HG03378 (cell line): ENCODE measurements at regions not wholly inside any gene's neighbourhood (a gene's known extent, or its start where the extent isn't known, plus 50 kb on each side); places are given as distances from the start of the nearest gene placed in this dataset.

Source experiments
- ATAC-seq: cut with Tn5 transposase; IDR thresholded peaks from one replicate; pipeline ENCODE4 v1.9.1; 2021; ENCODE audit warnings: mild to moderate bottlenecking, moderate library complexity; ENCODE audit not compliant: unreplicated experiment

- ATAC-seq: no peak
These were observed 282.5 kb upstream of the SMARCA2 start for GRCh38 chr9:1732670-1733069.

- ATAC-seq: no peak
These were observed 276.5 kb upstream of the SMARCA2 start for GRCh38 chr9:1738511-1739100.

- no peak for ATAC-seq
These were observed 271.8 kb upstream of the SMARCA2 start for GRCh38 chr9:1743121-1743960.

GRCh38 chr9:1745980-1746379, 269.2 kb upstream of the SMARCA2 start:
- no peak for ATAC-seq

- ATAC-seq: no peak
These were observed 267.7 kb upstream of the SMARCA2 start for GRCh38 chr9:1747417-1747967.

- ATAC-seq: no peak
These were observed 266.7 kb upstream of the SMARCA2 start for GRCh38 chr9:1748407-1748806.

- no peak for ATAC-seq
These were observed 258.0 kb upstream of the SMARCA2 start for GRCh38 chr9:1757186-1757585.

GRCh38 chr9:1759009-1759408, 256.1 kb upstream of the SMARCA2 start:
- no peak for ATAC-seq

GRCh38 chr9:1759771-1760300, 255.3 kb upstream of the SMARCA2 start:
- ATAC-seq: no peak

- ATAC-seq: no peak
These were observed 253.3 kb upstream of the SMARCA2 start for GRCh38 chr9:1761807-1762206.

- ATAC-seq: no peak
These were observed 249.1 kb upstream of the SMARCA2 start for GRCh38 chr9:1766042-1766441.

- ATAC-seq: no peak
These were observed 246.6 kb upstream of the SMARCA2 start for GRCh38 chr9:1768561-1768960.

GRCh38 chr9:1771094-1771789, 243.9 kb upstream of the SMARCA2 start:
- ATAC-seq: no peak

- ATAC-seq: no peak
These were observed 239.9 kb upstream of the SMARCA2 start for GRCh38 chr9:1775230-1775629.

- ATAC-seq: no peak
These were observed 238.5 kb upstream of the SMARCA2 start for GRCh38 chr9:1776668-1777067.

GRCh38 chr9:1791191-1791590, 224.0 kb upstream of the SMARCA2 start:
- no peak for ATAC-seq

GRCh38 chr9:1794547-1795270, 220.4 kb upstream of the SMARCA2 start:
- no peak for ATAC-seq

- no peak for ATAC-seq
These were observed 210.8 kb upstream of the SMARCA2 start for GRCh38 chr9:1804128-1804865.

- ATAC-seq: no peak
These were observed 185.4 kb upstream of the SMARCA2 start for GRCh38 chr9:1829719-1830118.

- no peak for ATAC-seq
These were observed 182.2 kb upstream of the SMARCA2 start for GRCh38 chr9:1832960-1833359.
